GM12874 (cell line): ENCODE measurements at regions not wholly inside any gene's neighbourhood (a gene's known extent, or its start where the extent isn't known, plus 50 kb on each side); places are given as distances from the start of the nearest gene placed in this dataset.

Source experiments
- TF ChIP-seq, protein P1 (sequence below): IDR thresholded peaks from 2 replicates; pipeline ENCODE4 v1.5.1; 2011; ENCODE audit warnings: low read depth, mild to moderate bottlenecking, control low read depth, low read length, moderate library complexity; ENCODE audit not compliant: insufficient read depth

DNA sequence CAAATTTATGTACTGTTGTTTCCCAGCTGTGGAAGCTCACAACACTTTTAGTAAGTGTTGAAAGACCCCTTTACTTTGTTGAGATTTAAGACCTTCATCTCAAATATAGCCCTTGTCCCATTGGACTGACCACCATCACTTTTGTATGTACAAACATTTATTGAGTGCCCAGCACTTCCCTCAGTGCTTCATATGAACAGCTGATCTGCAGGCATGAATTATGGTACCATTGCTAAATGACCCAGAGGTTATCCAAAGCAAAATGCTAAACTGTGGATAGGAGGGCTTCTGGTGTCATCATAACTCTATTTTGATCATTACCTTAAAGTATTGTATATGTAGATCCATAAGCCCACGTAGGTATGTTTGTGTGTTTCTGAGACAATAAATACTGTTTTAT lies 285.7 kb upstream of the RGS6 start:
- TF ChIP-seq, protein P1, sequence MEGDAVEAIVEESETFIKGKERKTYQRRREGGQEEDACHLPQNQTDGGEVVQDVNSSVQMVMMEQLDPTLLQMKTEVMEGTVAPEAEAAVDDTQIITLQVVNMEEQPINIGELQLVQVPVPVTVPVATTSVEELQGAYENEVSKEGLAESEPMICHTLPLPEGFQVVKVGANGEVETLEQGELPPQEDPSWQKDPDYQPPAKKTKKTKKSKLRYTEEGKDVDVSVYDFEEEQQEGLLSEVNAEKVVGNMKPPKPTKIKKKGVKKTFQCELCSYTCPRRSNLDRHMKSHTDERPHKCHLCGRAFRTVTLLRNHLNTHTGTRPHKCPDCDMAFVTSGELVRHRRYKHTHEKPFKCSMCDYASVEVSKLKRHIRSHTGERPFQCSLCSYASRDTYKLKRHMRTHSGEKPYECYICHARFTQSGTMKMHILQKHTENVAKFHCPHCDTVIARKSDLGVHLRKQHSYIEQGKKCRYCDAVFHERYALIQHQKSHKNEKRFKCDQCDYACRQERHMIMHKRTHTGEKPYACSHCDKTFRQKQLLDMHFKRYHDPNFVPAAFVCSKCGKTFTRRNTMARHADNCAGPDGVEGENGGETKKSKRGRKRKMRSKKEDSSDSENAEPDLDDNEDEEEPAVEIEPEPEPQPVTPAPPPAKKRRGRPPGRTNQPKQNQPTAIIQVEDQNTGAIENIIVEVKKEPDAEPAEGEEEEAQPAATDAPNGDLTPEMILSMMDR: no peak

DNA sequence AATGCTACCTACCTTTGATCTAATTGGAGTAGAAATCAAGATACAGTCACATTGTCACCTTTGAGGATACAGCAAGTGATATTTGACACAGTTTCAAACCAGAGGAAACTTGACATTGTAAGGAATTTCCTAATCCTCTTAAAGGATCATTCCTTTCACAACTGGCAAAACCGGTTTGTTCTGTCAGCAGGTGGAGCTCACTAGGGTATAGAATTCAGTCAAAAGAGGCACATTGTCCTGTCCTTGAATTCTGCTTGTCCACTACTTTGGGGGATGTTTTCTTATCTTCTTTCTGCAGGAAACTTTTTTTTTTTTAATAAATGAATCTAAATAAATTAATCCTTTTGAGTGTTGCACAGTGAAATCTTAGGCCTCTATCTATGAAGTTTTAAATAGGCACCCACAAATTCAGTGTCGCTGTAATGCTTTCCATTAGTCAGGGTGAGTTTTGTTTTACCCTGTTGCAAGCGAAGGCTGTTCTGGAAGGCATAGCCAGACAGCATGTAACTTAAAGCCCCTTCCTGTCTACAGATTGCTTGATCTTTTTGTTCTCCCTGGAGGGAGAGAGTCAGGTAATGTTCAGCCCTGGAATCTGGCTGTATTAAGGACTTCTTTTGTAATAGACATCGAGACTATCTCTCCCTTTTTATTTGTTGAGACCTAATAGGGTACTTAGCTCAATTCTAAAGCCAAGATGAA lies 285.0 kb upstream of the RGS6 start:
- TF ChIP-seq, protein P1: no peak

DNA sequence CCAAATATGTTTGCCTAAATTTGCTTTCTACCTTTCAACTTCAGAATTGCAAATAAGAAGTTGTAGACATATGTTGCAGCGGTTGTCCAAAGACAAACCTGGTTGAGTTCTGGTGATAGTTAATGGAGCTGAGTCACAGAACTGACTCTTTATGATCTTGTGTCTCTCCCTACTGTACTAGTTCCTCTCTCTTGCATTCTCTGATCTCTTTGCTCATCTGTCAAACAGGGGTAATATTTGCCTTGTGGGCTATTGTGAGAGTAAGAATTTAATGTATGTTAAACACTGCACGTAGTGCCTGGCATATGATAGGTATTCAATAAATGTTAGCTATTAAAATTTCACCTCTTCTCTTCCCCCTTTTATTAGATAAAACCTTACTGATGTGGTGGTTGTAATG lies 283.5 kb upstream of the RGS6 start:
- TF ChIP-seq, protein P1: no peak

DNA sequence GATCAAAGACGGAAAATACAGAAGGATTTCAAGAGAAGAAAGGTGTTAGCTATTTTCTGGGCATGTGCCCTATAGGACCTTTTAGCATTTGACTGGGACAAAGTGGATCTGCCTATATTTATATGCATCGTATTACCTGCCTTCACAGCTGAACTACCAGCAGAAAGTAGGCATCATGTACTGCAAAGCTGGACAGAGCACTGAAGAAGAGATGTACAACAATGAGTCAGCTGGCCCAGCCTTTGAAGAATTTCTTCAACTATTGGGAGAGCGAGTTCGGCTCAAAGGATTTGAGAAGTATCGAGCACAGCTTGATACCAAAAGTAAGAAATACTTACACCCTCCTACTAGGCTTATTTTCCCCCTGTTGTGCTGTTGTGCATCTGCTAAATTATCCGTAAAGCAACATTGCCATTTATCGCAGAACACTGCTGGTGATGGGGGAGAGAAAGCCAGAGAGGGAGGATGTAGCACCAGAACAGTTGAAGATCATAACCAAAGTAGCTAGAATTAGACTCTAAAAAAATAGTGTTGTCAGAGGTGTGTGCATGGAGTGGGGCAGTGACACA lies 282.0 kb upstream of the RGS6 start:
- TF ChIP-seq, protein P1: no peak

DNA sequence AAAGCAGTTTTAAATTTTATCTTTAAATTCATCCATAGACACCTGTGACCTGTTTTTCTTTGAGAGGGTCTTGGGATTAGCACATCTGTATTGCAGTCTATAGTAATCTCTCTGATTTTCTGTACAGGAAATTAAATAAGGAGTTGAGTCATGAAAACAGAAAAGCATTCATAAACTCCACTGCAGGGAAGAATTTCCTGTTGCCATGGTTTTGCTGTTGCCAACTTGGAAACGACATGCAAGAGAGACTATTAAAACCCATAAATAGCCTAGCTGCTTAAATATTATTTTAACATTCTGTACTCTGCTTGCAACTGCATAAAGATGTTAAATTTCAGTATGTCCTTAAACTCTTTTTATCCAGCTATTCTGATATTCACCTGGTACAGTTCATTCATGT lies 281.0 kb upstream of the RGS6 start:
- TF ChIP-seq, protein P1: no peak

DNA sequence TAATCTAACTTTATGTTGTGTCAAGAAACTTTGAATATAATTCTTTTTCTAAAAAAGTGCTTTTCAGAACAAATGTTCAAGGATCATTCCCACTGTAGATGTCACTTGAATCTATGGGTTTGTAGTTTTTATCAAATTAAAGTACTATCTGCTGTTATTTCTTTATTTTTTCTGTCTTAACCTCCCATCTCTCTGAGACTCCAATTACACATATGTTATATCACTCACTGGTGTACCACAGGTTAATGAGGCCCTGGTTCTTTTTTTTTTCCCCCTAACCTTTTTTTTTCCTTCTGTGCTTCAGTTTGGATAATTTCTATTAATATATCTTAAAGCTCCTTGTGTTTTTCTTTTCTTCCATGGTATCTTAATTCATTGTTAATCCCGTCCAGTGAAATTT lies 279.9 kb upstream of the RGS6 start:
- TF ChIP-seq, protein P1: no peak

DNA sequence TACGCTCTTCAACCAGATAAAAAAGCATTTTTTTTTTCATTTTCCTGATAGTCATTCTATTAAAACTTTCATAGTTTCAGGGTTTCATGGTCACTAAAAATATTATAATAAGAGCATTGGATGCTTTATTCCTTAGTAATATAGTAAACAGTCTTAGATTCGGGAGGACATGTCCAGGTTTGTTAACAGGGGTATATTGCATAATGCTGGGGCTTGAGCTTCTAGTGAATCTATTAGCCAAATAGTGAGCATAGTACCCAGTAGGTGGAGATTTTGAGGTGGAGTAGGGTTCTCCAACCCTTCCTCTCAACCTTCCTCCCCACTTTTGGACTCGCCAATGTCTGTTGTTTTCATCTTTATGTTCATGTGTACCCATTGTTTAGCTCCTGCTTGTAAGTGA lies 277.4 kb upstream of the RGS6 start:
- TF ChIP-seq, protein P1: no peak
